GM12873 (cell line): ENCODE measurements at regions not wholly inside any gene's neighbourhood (a gene's known extent, or its start where the extent isn't known, plus 50 kb on each side); places are given as distances from the start of the nearest gene placed in this dataset.

Experiments used
- CTCF ChIP-seq: IDR thresholded peaks from 2 replicates; pipeline ENCODE4 v1.5.1; 2012; ENCODE audit warnings: low read depth, mild to moderate bottlenecking, moderate library complexity, low read length, control low read depth; ENCODE audit not compliant: insufficient read depth; ENCODE audit errors: missing control alignments

- TF ChIP-seq CTCF = no peak
Observed at GRCh38 chr5:74988273-74988983, 63.9 kb downstream of the GCNT4 start.

- TF ChIP-seq CTCF = no peak
Observed at GRCh38 chr5:74978345-74978744, 74.0 kb downstream of the GCNT4 start.

- TF ChIP-seq CTCF = no peak
Observed at GRCh38 chr5:74977471-74977870, 74.9 kb downstream of the GCNT4 start.

- no peak for TF ChIP-seq CTCF
Observed at GRCh38 chr5:74976651-74977050, 75.7 kb downstream of the GCNT4 start.

- no peak for TF ChIP-seq CTCF
Observed at GRCh38 chr5:74975582-74975981, 76.8 kb downstream of the GCNT4 start.

GRCh38 chr5:74974451-74975091 is 77.8 kb downstream of the GCNT4 start:
- TF ChIP-seq CTCF = no peak

GRCh38 chr5:74973694-74974093 is 78.7 kb downstream of the GCNT4 start:
- no peak for TF ChIP-seq CTCF
